ENCODE measurements at regions not wholly inside any gene's neighbourhood (a gene's known extent, or its start where the extent isn't known, plus 50 kb on each side); places are given as distances from the start of the nearest gene placed in this dataset.

DNA sequence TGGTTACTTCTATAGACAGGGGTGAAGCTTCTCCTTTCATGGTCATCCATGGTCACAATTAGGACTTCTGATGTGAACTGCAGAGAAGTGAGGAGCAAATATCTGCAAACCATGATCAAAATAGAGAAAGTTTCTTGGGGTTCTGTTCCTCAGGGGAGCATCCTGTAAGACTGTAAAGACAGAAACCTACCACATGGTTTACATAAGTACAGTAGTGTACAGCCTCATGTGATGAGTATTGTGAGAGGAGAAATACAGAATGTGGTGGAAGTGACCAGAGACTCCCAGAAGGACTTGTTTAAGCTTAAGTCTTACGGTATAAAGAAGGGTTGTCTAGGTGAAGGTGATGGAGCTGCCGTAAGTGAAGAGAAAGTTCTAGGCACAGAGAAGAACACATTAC lies 484.7 kb downstream of the LRIG3 start:
- DNase-seq = no peak

DNA sequence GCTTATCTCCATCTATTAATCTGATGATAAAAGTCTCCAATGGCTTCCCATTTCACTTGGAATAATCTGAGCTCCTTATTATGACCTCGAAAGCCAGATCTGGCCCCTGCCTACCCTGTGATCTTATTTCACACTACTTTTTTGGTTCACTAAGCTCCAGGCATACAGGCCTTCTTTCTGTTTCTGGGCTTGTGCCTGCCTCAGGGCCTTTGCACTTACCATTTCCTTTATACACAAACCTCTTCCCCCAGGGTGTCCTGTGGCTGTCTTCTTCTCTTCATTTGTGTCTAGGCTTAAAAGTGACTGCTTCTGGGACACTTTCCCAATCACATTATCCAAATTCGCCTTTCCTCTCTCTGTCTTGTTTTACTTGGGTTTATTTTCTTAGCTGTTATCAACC lies 478.8 kb downstream of the LRIG3 start:
- DNase-seq = no peak

DNA sequence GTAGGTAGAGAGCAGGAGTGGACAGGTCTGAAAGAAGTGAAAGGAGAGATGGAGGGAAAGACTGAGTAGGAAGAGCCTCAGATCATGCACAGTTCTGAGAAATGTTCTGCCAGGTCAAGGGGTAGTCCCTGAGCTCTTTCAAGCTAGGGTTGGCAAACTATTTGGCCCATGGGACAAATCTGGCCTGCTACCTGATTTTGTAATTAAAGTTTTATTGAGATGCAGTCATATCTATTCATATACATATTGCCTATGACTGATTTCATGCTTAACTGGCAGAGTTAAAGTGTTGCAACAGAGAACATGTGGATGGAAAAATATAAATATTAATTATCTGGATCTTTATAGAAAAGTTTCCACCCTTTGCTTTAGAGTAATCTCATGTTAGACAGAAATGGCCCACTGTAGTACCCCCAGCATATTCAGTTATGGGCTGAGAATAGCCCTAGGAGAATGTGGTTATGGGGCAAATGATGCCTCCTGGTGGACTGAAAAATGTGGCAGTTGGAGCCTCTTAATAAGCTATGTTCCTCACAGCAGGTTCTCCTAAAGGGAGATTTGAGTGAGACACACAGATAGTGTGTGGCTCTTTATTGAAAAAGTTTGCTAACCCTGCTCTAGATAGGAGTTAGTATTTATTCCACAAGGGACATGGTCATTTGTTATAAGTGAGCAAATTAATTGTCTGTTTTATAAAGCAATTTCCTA lies 476.9 kb downstream of the LRIG3 start:
- DNase-seq = no peak

DNA sequence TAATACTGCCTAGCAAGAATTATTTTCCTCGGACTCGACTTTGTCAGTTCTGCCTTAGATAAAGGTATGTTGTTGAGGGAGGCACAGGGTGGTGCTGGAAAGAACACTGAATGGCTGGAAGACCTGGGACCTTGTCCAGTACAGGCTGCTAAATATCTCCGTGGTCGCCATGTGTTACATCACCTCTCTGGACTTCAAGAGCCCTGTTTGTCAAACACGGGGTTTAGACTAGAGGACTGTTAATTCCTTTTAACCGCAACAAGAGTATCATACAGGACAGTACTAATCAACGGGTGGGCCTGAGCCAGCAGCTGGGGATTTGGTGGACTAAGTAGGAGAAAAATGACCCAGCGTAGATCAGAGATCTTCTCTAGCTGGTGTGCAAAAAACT lies 476.3 kb downstream of the LRIG3 start:
- DNase-seq = no peak

DNA sequence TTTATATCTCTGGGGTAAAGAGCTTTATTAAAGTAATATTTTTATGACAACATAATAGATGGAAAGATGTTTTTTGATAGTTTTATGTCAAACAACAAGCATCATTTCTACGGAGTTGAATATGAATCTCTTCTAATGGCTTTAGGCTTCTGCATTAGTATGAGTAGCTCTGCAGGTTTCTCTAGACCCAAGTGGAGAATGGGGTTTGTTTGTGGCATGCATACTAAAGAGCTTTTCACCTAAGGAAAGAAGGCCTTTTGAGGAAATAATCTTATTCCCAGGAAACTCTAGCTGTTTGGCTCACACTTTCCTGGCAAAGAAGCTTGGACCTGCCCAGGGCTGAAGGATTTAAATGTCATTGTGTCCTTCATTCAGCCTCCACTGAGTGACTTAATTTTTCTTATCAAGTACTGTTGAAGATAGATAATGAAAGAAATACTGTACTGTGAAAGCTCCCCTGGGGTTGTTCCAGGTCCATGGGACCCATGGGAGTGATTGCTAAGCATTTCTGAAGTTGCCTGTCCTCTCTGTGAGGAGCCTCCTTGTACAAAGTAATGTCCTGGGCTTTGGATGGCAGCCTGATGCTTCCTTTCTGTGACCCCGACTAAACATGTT lies 469.3 kb downstream of the LRIG3 start:
- DNase-seq = no peak

DNA sequence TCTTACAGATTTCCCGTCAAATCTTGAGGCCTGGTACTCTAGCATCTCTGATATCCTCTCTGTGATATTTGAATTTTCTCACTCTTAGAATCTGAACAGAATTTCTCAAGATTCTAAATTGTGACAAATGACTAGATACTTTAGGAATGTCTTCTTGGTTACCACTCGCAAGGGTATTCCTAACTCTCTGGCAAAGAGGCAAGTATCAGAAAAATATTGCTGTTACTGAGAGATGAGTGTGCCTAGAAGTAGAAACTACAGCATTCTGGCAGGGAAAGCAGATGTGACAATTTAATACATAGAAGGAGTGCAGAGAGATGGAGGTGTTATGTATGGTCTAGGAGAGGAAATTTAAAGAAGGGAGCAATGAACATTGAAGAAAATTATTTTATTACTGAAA lies 467.8 kb downstream of the LRIG3 start:
- DNase-seq = no peak

DNA sequence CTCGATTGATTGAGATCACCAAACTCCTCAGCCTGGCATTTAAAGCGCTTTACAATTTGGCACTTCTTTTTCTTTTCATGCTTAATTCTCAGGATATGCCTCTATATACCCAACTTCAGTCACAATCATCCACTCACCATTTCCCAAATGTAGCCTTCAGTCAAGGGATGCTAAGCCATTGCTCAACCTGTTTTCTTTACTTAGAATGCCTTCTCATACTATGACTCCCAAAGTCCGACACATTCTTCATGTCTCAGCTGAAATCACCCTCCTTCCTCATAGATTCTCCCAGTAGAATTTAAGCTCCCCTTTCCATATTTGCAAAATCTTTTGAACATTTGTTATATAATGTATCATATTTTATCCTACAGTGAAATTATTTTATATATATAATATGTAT lies 467.0 kb downstream of the LRIG3 start:
- DNase-seq = no peak

DNA sequence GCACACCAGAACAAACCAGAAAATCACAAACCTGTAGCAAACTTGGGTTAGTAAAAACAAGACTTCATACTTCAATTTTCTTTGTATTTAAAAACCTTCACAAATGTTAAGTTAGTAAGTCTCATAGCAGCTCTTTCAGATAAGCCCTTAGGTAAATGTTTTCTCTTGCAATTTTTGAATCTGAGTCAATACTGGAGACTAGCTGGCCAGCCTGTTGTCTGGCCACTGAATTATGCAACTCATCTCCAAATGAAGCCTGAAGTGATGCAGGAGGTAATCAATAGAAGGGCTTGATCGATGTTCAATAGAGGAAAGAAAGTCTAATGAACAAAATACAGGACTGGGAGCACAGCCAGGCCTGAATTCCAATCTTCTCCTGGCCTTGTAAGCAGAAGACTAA lies 465.2 kb downstream of the LRIG3 start:
- DNase-seq = no peak

DNA sequence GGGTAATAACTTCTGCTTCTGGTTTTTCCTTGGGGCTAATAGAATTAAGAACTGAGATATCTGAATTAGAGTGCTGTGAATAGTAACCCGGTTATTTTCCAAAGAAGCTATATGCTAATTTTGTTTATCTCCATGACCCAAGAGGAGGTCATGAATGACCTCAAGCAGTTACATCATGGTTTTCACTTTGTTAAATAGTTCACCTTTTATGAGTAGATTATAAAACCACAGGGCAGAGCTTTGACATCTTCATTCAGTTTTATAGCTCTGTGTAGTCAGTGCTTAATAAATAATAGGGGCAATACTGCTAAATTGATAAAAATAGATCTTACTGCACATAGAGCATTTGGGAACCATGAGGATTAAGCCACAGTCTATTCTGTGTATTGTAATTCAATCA lies 462.2 kb downstream of the LRIG3 start:
- DNase-seq = no peak

DNA sequence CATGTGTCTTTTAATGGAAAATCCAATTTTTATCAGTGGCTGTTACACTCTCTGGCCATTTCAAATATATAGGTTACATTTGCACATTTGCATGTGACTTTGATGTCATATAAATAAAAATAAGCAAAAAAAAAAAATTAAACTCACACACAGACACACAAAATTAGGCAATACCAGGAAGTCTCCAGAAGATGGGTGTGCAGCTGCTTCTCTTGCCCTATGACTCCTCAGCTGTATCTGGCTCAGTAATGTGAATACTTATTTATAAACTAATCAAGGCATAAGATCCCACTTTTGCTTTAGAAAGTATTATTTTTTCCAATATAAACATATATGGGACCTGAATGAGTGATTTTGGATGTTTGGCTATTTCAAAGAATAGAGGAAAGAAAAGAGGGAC lies 461.1 kb downstream of the LRIG3 start:
- no peak for DNase-seq

DNA sequence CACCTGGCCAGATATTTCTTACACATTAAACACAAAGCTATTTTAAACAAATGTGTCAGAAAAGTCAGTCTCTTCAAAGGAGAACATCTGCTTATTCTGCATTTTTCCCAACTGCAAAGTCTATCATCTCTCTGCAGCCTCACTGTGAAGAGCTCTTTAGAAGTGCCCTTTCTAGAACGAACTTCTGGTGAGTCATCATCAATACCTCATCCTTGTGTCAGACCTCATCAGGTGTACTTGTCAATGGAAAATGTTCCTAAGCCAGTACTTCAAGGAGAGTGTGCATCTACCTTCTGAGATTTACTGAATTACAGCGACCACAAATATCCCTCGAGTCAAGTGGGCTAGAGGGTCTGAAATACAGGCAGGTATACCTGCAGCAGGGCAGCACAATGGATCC lies 457.3 kb downstream of the LRIG3 start:
- no peak for DNase-seq

DNA sequence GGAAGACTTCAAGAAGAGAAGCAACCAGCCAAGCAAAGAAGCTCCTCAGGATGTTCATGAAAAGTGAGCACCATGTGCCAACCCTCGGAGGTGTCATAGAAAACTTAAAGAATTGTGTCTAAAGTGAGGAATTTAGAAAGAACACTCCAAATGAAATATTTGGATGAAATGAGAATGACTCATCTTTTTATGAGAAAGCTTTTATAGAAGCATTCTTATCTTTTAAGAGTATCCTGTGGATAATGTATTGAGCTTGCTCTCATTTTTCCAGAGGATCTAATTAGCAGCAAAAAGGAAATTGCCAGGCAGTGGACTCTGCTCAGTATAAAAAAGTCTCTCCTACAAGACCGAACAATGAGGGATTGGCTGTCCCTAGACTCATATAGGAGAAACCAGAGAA lies 454.9 kb downstream of the LRIG3 start:
- DNase-seq = no peak

DNA sequence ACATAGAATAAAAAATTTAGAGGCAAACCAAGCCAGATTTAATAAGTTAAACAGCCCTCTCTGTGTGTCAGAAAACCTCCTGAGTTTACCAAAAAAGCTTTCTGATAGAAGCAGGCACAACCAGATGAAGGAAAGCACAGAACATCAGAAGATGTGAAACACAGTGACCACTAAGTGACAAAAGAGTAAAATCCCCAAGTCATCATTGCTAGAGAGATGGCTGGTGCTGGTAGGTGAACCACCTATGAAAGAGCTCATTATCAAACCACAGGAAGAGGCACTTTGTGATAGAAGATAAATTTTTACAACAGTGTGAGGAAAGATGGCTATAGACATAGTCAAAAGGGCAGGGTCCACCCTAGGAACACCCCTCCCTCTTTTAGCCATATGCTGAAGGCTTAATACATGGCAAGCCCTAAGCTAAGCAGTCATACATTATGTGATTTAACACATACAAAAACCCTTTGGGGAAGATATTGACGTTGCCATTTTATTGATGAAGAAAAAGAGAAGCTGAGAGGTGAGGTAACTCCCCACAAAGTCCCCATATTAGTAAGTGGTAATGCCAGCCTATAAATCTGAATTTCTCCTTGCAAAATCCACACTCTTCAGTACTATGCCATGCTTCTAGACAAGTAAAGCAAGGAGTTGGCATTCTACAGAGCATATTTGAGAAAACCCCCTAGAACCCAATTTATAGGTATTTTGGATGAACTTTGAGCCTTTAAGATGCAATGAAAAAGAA lies 449.9 kb downstream of the LRIG3 start:
- no peak for DNase-seq

DNA sequence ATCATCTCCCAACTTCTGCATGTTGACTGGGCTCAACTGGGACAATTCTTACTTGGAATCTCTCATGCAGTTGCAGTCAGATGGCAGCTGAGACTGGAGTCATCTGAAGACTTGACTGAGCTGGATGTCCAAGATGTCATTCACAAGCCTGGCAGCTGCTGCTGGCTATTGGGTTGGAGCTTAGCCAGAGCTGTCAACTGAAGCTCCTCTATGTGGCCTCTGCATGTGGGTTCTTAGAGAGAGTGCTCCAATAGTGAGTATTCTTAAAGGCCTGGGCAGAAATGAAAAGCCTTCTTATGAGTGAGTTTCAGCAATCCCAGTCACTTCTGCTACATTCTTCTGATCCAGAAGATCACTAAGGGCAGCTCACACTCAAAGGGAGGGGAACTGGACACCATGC lies 440.9 kb downstream of the LRIG3 start:
- no peak for DNase-seq

DNA sequence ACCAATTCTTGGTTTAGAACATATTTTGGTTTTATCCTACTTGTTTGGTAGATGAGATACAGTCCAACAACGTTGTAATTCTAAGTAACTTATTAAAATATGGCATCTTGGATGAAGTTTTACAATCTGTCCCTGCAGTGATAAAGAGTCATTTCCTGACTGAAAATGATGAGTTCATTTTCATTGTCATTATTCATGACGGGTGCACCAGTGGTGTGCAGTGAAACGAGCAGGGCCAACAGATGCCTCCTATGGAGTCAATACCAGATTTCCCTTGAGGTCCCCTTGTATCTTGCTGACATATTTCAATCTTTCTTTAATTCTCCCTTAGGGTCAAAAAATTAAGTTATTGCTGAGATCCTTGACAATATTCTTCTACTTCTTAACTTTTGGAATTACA lies 438.5 kb downstream of the LRIG3 start:
- DNase-seq = no peak

DNA sequence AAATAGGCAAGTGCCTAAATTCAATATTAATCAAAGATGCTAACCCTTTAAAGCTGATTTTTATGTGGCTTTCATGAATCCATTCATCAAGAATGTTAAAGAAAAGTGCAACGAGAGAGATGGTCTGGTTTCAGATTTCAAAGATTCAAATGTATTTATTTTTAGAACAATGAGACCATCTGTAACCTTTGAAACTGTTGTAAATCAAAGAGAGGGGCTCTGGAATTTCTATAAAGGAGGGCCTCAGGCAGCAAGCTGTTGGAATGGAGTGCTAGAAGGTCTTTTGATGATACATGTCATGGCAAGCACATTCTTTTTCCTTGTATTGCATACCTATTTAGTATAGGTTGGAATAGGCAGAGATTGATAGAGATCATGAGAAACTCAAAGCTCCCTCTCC lies 433.0 kb downstream of the LRIG3 start:
- no peak for DNase-seq

DNA sequence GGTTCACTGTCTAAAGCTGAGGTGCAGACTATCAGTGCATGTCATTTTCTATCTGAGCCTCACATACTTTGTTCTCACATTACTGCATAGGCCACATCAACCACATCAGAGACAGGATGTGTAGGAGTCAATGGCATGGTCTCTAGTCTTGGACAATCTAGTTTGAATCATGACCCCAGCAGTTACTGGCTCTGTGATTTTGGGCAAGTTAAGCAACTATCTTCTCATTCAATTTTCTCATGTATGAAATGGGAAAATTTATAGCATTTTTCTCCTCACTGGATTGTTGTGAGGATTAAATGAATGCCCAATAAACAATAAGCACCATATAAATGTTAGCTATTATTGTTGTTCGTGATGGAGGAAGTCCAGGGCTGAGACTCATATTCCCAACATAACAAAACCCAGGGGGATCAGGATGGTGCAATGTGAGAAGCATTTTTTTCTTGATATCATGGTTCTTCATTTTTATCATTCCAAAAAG lies 432.6 kb downstream of the LRIG3 start:
- DNase-seq = no peak

DNA sequence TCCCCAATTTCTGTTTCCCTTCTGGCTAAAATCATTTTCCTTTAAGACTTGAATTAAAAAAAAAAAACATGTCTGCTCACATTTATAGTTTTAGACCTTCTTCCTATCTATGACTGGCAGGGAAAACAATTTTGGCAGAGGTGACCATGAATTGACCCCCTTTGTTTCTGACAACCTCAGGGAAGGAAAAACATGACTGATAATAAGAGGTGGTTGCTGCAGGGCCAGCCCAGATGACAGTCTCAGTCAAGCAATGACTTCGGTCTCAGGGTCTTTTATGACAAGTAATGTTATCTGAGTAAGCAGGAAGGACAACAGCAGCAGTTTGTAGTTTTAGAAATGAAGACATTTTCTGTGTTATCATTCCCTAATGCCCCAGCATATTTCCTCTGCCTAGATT lies 430.9 kb downstream of the LRIG3 start:
- DNase-seq = no peak

DNA sequence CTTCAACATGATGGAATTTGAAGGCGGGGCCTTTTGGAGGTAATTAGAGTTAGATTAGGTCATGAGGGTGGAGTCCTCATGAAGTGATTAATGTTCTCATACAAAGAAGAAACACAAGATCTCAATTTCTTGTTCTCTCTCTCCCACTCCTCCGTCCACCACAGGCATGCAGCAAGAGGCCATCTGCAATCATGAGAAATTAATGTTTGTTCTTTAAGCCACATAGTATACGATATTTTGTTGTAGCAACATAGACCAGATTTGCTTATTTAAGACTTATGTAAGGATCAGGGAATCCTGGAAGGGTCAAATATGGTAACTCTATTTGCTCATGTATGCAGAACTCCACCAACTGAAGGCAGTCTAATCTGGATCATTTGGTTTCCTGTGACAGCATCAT lies 429.0 kb downstream of the LRIG3 start:
- DNase-seq = no peak

DNA sequence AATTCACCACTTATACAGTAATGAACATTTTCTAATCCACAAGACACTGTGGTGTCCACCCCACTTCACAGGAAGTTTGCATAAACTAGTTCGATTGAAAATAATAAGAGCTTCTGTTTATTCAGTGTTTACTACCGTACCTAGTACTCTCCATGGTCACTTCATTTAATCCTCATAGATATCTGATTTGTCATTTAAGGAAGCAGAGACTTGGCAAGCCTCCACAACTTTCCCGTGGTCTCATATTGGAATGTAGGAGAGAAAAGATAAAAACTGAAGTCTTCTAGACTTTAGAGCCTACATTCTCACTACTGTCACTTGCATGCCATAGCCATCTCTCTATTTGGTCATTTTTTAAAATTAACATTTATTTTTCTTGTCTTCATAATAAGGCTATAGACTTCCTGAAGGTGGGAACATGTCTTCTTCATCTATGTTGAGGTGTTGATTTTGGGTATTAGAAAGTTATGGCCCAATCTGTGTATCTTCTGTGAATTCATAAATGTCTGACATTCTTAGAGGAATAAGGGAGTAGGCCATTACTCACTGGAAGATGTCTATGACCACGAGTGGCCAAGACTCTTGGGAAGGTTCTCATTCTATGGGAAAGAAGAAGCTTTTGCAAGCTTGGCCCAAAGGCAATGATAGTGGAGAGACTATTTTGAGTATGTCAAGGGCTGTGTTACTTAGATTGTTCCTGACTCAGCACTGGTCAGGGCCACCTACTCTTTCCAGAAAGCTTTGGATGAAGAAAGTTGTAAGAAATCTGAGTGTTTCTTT lies 423.7 kb downstream of the LRIG3 start:
- no peak for DNase-seq

DNA sequence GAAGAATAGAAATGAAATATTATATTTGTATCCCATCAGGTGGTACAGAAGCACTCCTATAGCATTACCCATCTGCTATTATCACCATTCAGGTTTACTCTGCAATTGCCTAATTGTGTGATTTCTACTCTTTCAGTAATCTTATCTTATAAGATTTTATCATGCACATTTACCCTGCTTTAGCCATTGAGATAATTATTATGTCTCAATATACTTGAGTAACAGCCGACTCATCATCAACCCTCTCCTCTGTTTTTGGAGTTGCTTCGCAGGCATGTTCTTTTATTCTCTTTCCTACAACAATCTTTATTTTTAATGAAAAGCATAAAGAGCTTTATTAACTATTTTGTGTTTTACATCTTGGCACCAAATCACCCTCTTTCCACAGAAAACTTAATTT lies 419.9 kb downstream of the LRIG3 start:
- peak; percentile 42 for DNase-seq

DNA sequence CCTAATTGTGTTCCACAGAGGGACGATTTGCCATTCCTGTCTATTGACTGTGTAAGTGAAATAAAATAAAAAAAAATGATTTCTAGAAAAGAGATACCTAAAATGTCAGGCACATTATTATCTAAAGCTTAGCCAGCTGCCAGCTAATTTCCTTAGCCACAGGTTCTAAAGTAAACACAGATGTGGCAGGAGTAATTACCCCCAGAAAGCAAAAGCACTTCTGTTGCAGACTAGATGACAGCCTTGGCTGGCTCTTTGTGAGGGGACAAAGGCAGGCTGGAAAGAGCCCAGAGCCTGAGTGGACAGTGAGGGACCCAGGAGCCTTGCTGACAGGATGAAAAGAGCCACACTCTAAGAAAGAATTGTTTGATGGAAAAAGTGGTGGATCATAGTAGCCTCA lies 418.1 kb downstream of the LRIG3 start:
- peak; percentile 97 for DNase-seq

DNA sequence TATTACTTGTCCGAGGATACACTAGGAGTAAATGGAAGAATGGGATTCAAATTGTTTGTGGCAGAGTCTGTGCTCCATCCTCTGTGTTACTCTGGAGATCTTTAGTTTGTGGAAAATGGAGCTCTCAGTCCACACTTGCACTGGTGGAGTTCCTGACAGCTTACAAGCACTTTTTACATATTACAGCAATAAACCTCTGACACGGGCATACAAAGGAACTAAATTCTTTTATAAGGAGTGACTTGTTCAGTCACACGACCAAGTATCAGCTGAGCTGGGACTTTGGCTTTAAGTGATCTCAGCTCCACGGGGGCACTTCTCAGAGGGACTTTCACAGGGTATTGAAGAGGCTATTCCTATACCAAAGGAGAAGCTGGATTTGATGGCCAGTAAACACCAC lies 417.5 kb downstream of the LRIG3 start:
- no peak for DNase-seq

DNA sequence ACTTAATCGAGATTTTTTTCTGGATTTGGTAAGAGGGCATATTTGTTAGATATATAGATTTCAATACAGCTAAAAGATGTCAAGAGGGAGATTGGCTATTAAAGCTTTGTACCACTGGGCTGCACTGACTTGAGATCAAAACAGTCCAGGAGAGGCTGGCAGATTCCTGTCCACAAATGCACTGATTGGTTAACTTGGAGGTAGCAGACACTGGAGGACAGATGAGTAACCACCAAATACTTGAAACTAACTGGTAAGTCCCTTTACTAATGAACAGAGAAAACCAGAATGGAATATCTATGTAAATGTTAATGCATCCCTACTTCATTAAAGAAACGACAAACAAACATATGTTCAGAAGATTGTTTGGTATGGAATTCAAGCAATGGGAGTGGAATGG lies 416.6 kb downstream of the LRIG3 start:
- DNase-seq = peak; percentile 26
